Thoracic aorta (tissue), 2 donors: ENCODE measurements at regions not wholly inside any gene's neighbourhood (a gene's known extent, or its start where the extent isn't known, plus 50 kb on each side); places are given as distances from the start of the nearest gene placed in this dataset.

Experiments
- ATAC-seq: fragments of 150-250 bp; one replicate; pipeline ENCODE4 v1.8.0; 2017; ENCODE audit warnings: low read depth; ENCODE audit not compliant: insufficient number of reproducible peaks, low FRiP score
- DNase-seq: peaks from one replicate; pipeline ENCODE4 v3.0.0-alpha.2; 2020; ENCODE audit warnings: low spot score
- H3K27ac ChIP-seq, 2 donors: fragments of 200-600 bp; sonication (generic); 1 replicate in 1 of 2; 2 replicates in 1 of 2; pipeline ENCODE4 v1.5.1; 2016; ENCODE audit warnings: mild to moderate bottlenecking in 2 of 2, moderate library complexity in 2 of 2
- H3K27me3 ChIP-seq: fragments of 200-600 bp; sonication (generic); replicated peaks from 2 replicates; pipeline ENCODE4 v1.6.0; 2016; ENCODE audit warnings: mild to moderate bottlenecking; ENCODE audit not compliant: insufficient read depth
- H3K36me3 ChIP-seq: fragments of 200-600 bp; sonication (generic); one replicate; pipeline ENCODE4 v1.5.1; 2016
- H3K4me1 ChIP-seq, 2 donors: fragments of 200-600 bp; sonication (generic); 1 replicate in 1 of 2; 2 replicates in 1 of 2; pipeline versions ENCODE4 v1.5.1 to v1.6.0; 2016; ENCODE audit warnings: low read depth in 2 of 2, mild to moderate bottlenecking in 1 of 2; ENCODE audit not compliant: control insufficient read depth in 1 of 2
- H3K4me3 ChIP-seq: fragments of 200-600 bp; sonication (generic); 2 replicates; pipeline ENCODE4 v1.5.1; 2016; ENCODE audit warnings: mild to moderate bottlenecking
- H3K9me3 ChIP-seq: fragments of 200-600 bp; sonication (generic); 2 replicates; pipeline ENCODE4 v1.5.1; 2016
- CTCF ChIP-seq: fragments of 200-600 bp; sonication (generic); IDR thresholded peaks from one replicate; pipeline ENCODE4 v1.5.1; 2019; ENCODE audit warnings: antibody characterized with exemption

GRCh38 chr5:121489972-121490371 lies 361.7 kb upstream of the FTMT start:
- Histone ChIP-seq H3K4me3 (no peak overlapping the region), H3K36me3 (no peaks in the 10 kb centered on the region), H3K27ac (no peak overlapping the region), H3K27me3 (no peaks in the 10 kb centered on the region), H3K4me1 (no peaks in the 10 kb centered on the region), H3K9me3 (no peaks in the 10 kb centered on the region)
- no peak for ATAC-seq
- no peak for TF ChIP-seq CTCF
- no peak for DNase-seq

- no peaks in the 10 kb centered on the region for H3K27me3 ChIP-seq
- no peak for ATAC-seq
- H3K9me3 ChIP-seq = no peaks in the 10 kb centered on the region
- TF ChIP-seq CTCF = no peak
- H3K4me1 ChIP-seq = no peaks in the 10 kb centered on the region
- DNase-seq = no peak
- H3K27ac ChIP-seq = no peak overlapping the region
- no peaks in the 10 kb centered on the region for H3K36me3 ChIP-seq
- H3K4me3 ChIP-seq = no peak overlapping the region
These were observed 354.5 kb upstream of the FTMT start for GRCh38 chr5:121497176-121497575.

GRCh38 chr5:121500310-121500709 lies 351.4 kb upstream of the FTMT start:
- Histone ChIP-seq H3K27me3 (no peaks in the 10 kb centered on the region), H3K9me3 (no peaks in the 10 kb centered on the region), H3K36me3 (no peaks in the 10 kb centered on the region), H3K27ac (no peak overlapping the region), H3K4me3 (no peak overlapping the region), H3K4me1 (no peaks in the 10 kb centered on the region)
- TF ChIP-seq CTCF = no peak
- ATAC-seq (no peak), DNase-seq (no peak)

- no peak for DNase-seq
- no peak for ATAC-seq
These were observed 348.4 kb upstream of the FTMT start for GRCh38 chr5:121503111-121503840.

GRCh38 chr5:121516997-121517396 lies 334.7 kb upstream of the FTMT start:
- Histone ChIP-seq H3K4me3 (no peak overlapping the region), H3K27me3 (no peaks in the 10 kb centered on the region), H3K36me3 (no peaks in the 10 kb centered on the region), H3K9me3 (no peaks in the 10 kb centered on the region), H3K4me1 (no peaks in the 10 kb centered on the region), H3K27ac (no peak overlapping the region)
- no peak for DNase-seq
- TF ChIP-seq CTCF = no peak
- no peak for ATAC-seq

More at GRCh38 chr5:121503111-121503840, 348.4 kb upstream of the FTMT start:
- Histone ChIP-seq H3K36me3 (no peaks in the 10 kb centered on the region), H3K27ac (no peak overlapping the region), H3K4me3 (no peak overlapping the region), H3K27me3 (no peaks in the 10 kb centered on the region), H3K4me1 (no peaks in the 10 kb centered on the region), H3K9me3 (no peaks in the 10 kb centered on the region)
- no peak for TF ChIP-seq CTCF
